OCI-LY7 (cell line): ENCODE measurements at regions not wholly inside any gene's neighbourhood (a gene's known extent, or its start where the extent isn't known, plus 50 kb on each side); places are given as distances from the start of the nearest gene placed in this dataset.

Source experiments
- CTCF ChIP-seq: fragments of 200-600 bp; sonication (generic); conservative IDR thresholded peaks from 2 replicates; pipeline ENCODE4 v1.5.1; 2014; ENCODE audit warnings: mild to moderate bottlenecking, antibody characterized with exemption, low read length, moderate library complexity, mixed read lengths
- EZH2phosphoT487 ChIP-seq: fragments of 200-600 bp; sonication (generic); IDR thresholded peaks from 2 replicates; pipeline ENCODE4 v1.6.1; 2018; ENCODE audit warnings: low read depth, borderline replicate concordance, mild to moderate bottlenecking, mixed run types, antibody characterized with exemption, low read length, moderate library complexity, mixed read lengths

DNA sequence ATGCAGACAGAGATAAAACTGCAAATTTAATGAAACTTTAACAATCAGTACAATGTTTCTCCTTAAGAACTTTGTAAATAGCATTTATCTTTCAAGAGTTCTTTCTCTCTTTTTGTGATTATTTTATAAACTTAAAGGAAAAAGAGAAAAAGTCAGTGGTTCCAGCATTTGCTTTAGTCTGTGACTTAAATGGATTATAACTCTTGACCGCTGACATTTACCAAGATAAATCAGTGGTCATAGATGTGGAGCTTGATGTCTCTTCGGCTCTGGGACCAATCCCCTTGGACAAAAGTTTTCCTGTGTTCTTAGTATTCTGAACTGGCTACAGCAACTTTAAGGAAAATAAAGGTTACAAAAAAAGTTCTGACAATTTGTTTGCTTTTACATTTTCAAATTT is 162.6 kb downstream of the TM9SF2 start:
- TF ChIP-seq CTCF (no peak), EZH2phosphoT487 (no peak)
